GM12865 (cell line): ENCODE measurements at regions not wholly inside any gene's neighbourhood (a gene's known extent, or its start where the extent isn't known, plus 50 kb on each side); places are given as distances from the start of the nearest gene placed in this dataset.

Experiments used
- DNase-seq: peaks from one replicate; pipeline ENCODE4 v3.0.0; 2010; ENCODE audit warnings: low read depth
- H3K4me3 ChIP-seq: 2 replicates; pipeline ENCODE4 v1.5.1; 2011; ENCODE audit warnings: mild to moderate bottlenecking, low read depth, low read length, control low read depth
- TF ChIP-seq, protein P1 (sequence below): IDR thresholded peaks from 2 replicates; pipeline ENCODE4 v1.5.1; 2011; ENCODE audit warnings: low read length, control low read depth, low read depth, inconsistent platforms; ENCODE audit not compliant: insufficient read depth; ENCODE audit errors: missing control alignments

DNA sequence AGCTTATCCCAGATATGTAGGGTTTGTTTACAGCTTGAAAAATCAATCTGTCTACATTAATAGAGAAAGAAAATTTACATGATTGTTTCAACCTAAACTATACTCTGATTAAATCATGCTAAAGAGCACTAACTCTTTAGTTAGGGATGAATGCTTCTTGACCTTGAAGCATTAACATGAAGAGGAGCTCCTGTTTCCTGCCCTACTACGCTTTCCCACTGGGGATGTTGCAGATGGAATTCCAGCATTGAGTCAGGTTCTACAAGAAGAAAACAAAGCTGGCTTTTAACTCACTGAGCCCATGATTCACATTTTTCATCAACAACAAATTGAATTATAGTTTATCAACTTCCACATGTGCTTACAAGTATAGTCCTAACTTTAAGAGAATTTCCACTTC lies 471.3 kb downstream of the TMEM232 start:
- H3K4me3 ChIP-seq, result no peak overlapping the region
- DNase-seq, result no peak
- TF ChIP-seq, protein P1, sequence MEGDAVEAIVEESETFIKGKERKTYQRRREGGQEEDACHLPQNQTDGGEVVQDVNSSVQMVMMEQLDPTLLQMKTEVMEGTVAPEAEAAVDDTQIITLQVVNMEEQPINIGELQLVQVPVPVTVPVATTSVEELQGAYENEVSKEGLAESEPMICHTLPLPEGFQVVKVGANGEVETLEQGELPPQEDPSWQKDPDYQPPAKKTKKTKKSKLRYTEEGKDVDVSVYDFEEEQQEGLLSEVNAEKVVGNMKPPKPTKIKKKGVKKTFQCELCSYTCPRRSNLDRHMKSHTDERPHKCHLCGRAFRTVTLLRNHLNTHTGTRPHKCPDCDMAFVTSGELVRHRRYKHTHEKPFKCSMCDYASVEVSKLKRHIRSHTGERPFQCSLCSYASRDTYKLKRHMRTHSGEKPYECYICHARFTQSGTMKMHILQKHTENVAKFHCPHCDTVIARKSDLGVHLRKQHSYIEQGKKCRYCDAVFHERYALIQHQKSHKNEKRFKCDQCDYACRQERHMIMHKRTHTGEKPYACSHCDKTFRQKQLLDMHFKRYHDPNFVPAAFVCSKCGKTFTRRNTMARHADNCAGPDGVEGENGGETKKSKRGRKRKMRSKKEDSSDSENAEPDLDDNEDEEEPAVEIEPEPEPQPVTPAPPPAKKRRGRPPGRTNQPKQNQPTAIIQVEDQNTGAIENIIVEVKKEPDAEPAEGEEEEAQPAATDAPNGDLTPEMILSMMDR, result no peak

DNA sequence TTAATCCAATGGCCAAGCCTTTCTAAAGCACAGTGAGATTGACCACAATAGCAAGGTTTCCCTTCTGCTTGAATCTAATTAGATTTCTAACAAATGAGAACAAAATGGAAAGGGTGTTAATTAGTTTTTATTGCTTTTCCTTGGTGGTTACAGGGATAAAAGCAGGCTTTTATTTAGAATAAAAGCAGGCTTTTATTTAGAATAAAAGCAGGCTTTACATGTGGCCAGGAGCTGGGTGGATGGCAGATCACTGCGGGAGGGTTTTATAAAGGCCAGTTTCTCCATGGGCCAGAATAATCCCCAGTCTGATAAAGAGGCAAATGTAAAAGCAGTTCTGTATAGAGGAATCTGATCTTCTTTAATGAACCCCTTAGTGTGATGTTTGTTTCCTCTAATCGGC lies 470.2 kb downstream of the TMEM232 start:
- no peak for DNase-seq
- TF ChIP-seq, protein P1, result no peak
- no peak overlapping the region for H3K4me3 ChIP-seq

- H3K4me3 ChIP-seq, result no peak overlapping the region
- DNase-seq, result no peak
- TF ChIP-seq, protein P1, result no peak
These were observed 468.5 kb downstream of the TMEM232 start for GRCh38 chr5:110257971-110258370.

- no peak for DNase-seq
- no peak overlapping the region for H3K4me3 ChIP-seq
- TF ChIP-seq, protein P1, result no peak
These were observed 467.8 kb downstream of the TMEM232 start for GRCh38 chr5:110258460-110259216.

- no peak for DNase-seq
- H3K4me3 ChIP-seq, result no peak overlapping the region
- TF ChIP-seq, protein P1, result no peak
These were observed 463.7 kb downstream of the TMEM232 start for GRCh38 chr5:110262749-110263148.

DNA sequence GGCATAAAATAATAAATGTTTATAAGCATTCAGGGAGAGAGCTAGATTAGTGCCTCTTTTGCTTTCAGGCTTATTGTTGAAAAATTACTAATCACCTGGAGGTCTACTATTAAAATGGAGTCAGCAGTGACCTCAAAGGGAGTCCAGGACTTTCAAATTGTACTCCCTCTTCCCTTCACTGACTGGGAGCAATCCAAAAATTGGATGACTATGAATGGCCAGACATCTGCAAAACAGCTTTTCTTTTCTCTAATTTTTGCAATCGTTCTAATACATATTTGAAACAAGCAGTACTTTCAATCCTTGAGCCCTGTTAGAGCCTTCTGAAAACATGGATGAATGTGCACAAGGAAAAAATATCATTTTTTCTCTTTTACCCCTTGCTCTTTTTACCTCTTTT lies 461.8 kb downstream of the TMEM232 start:
- DNase-seq, result no peak
- H3K4me3 ChIP-seq, result no peak overlapping the region
- TF ChIP-seq, protein P1, result no peak

- no peak overlapping the region for H3K4me3 ChIP-seq
- DNase-seq, result no peak
- TF ChIP-seq, protein P1, result no peak
These were observed 461.3 kb downstream of the TMEM232 start for GRCh38 chr5:110265162-110265561.
